ENCODE measurements at regions not wholly inside any gene's neighbourhood (a gene's known extent, or its start where the extent isn't known, plus 50 kb on each side); places are given as distances from the start of the nearest gene placed in this dataset.

DNA sequence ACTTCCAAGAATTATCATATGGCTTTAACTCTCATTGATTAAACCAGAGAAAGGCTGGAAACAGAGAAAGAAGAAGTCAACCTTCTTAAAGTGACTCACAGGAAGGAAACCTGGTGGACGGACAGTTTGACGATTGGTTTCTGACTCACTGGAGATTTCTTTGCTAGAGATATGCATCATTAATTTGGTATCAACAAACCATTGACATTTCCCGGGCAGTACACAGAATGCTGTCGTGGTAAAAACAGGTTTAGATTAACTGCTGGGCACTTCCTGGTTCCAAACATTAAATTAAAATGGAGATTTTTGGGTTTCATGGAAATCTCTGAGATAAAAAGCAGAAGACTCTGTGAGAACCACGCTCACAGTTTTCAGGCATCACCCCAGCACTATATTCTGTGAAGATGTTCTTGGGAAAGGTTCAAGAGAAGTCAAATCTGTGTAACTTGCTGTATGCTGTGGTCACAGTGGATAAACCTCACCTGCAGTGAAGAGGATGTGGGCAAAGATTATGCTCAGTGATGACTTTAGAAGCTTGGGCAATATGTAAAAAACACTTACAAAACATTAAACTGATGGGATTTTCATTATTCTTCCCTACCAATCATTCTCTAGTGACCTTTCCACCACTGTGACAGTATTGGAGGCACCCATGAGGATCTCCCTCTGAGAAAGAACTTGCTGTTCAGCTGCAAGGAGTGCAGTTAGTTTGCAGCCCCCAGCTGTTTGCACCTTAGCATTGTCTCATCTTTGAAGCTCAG, 61.1 kb upstream of the CD44 start:
- peak; percentile 79 for DNase-seq (ENCODE audit: low spot score)
- ChIA-PET CTCF (interaction anchor here (0.7 kb wide), 1 partner anchor 1288 kb away, joined by 3 read pairs; no protein-coding TSS in a partner anchor), POLR2A (ENCODE audit: low non-redundant PET) (no interaction called here)
- H3K27ac ChIP-seq = no peak overlapping the region
- TF ChIP-seq, protein P1, sequence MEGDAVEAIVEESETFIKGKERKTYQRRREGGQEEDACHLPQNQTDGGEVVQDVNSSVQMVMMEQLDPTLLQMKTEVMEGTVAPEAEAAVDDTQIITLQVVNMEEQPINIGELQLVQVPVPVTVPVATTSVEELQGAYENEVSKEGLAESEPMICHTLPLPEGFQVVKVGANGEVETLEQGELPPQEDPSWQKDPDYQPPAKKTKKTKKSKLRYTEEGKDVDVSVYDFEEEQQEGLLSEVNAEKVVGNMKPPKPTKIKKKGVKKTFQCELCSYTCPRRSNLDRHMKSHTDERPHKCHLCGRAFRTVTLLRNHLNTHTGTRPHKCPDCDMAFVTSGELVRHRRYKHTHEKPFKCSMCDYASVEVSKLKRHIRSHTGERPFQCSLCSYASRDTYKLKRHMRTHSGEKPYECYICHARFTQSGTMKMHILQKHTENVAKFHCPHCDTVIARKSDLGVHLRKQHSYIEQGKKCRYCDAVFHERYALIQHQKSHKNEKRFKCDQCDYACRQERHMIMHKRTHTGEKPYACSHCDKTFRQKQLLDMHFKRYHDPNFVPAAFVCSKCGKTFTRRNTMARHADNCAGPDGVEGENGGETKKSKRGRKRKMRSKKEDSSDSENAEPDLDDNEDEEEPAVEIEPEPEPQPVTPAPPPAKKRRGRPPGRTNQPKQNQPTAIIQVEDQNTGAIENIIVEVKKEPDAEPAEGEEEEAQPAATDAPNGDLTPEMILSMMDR (conservative IDR thresholded peaks at IDR 0.05; ENCODE audit: low read depth) = no peak

DNA sequence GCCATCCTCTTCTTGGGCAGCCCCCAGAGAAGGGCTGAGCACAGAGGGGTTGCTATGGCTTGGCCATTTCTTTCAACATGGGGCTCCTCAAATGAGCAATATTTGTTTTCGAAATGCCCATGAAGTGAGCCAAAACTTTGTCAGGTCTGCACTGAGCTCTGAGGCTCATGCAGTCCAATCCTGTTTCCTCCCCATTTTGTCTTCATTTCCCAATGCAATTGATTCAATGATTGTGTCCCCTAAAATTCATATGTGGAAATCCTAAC, 60.6 kb upstream of the CD44 start:
- TF ChIP-seq, protein P1 (conservative IDR thresholded peaks at IDR 0.05; ENCODE audit: low read depth) = no peak
- CTCF ChIA-PET = interaction anchor here (0.7 kb wide), 1 partner anchor 1288 kb away, joined by 3 read pairs; no protein-coding TSS in a partner anchor
- no peak for DNase-seq (ENCODE audit: low spot score)
- POLR2A ChIA-PET (ENCODE audit: low non-redundant PET) = no interaction called here
- no peak overlapping the region for H3K27ac ChIP-seq

DNA sequence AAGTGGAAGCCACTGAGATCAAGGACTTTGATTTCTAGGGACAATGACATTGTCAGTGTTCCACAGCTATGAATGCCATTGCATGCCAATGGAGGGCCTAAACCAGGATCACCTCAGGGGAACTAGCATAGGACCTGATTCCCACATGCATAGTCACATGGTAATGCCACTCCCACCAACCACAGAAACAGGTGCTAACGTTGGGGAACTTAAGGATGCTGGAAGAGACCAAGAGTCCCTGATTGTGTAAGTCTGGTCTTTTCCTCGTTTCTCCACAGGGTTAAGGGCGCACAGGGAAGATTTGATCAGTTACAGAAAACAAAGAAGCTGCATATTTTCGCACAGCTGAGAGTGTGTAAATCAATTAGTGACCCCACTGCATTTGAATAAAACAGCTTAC, 59.4 kb upstream of the CD44 start:
- ChIA-PET CTCF (interaction anchor here (0.6 kb wide), 1 partner anchor 9 kb away, joined by 3 read pairs; no protein-coding TSS in a partner anchor), POLR2A (ENCODE audit: low non-redundant PET) (no interaction called here)

DNA sequence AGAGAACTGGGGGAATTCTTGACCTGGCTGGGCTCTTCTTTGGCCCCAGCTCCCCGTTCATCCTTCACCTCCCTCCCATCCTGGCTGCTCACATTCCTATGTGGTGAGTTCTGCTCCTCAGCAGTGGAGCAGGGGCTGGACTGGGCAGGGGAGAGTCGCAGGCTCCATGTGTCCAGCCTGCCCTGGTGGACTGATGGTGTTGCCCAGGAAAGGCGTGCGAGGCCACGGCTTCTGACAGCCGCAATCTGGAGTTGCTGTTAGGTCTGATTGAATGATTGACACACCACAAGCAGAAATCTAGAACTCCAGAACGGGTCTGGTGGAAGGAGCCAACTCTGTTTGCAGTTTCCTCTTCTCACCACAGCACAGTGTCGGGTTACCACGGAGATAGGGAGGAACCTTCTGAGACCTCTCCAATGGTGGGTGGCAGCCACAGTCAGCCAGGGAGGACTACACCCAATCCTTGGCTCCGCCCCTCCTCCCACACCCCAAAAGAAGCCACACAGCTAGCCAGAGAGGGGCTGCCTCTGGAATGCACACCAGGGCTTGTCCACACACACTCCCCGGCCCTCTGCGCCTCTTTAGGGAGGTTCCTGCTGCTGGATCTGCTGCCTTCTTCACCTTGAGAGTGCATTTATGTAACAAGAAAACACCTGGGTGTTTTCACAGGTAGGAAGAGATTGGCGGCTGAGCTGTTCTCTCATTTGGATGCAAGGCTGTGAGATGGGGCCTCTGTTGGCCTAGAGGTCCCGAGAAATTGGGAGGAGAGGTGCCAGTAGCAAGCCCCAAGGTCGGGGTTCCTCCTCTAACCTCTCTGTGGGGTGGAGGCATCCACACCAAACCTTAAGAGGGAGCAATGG, 56.4 kb upstream of the CD44 start:
- POLR2A ChIA-PET (ENCODE audit: low non-redundant PET) = no interaction called here
- H3K27ac ChIP-seq = peak overlapping the region; percentile 85
- DNase-seq (ENCODE audit: low spot score) = peak; percentile 89
- CTCF ChIA-PET = no interaction called here
- TF ChIP-seq, protein P1 (conservative IDR thresholded peaks at IDR 0.05; ENCODE audit: low read depth) = no peak

More for the DNA sequence above, 59.4 kb upstream of the CD44 start:
- DNase-seq (ENCODE audit: low spot score) = no peak
- H3K27ac ChIP-seq = no peak overlapping the region
- TF ChIP-seq, protein P1 (conservative IDR thresholded peaks at IDR 0.05; ENCODE audit: low read depth) = no peak

DNA sequence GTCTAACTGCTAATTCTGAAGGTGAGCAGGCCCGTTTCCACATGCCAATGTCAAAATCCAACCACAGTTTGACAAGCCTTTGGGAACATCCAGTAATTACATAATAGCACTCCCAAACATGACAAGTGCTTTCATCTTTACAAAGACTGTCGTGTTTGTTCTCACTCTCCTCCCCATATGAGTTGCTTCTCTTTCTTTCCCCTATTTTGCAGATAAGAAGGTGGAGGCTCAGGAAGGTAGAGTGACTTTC, 55.9 kb upstream of the CD44 start:
- CTCF ChIA-PET = no interaction called here
- no peak for DNase-seq (ENCODE audit: low spot score)
- TF ChIP-seq, protein P1 (conservative IDR thresholded peaks at IDR 0.05; ENCODE audit: low read depth) = no peak
- H3K27ac ChIP-seq = peak overlapping the region; percentile 85
- POLR2A ChIA-PET (ENCODE audit: low non-redundant PET) = no interaction called here

DNA sequence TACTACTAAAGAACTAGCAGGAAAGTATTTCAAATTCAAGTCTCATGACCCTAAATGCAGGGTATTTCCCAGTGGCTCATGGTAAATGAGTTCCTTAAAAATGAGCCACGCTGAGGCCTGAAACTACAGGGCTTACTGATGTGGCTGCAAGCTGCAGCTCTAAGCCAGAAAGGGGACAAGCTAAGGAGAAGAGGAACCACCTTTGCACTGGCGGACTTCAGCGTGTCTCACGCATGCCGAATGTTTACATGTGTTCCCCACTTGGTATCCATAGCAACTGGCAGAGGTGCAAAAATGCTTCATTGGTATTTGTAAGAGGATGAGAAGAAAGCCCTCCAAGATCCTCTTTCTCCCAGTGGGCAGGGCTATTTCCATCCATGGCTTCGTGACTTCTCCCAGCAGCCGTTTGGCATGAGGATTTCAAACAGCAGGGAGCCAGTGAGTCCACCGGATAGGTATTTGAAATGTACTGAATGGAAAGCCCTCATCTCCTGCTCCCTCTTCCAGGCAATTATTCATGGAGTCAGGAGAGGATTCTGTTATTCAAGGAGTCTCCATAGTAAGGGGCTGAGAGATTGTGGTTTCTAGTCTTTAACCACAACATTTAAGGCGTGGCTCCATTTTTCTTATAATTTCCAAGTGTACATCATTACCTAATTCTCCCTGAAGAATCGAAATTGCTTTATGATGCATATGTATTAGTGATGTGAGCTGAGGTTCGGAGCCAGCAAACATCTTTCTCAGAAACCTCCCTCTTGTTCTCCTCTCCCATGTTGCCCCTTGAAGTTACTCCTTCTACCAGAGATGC, 55.3 kb upstream of the CD44 start:
- ChIA-PET CTCF (no interaction called here), POLR2A (ENCODE audit: low non-redundant PET) (no interaction called here)
- peak; percentile 70 for DNase-seq (ENCODE audit: low spot score)
- TF ChIP-seq, protein P1 (conservative IDR thresholded peaks at IDR 0.05; ENCODE audit: low read depth) = no peak
- H3K27ac ChIP-seq = peak overlapping the region; percentile 85

Measured in RWPE1 (cell line).